HG02973 (cell line): ENCODE measurements at regions not wholly inside any gene's neighbourhood (a gene's known extent, or its start where the extent isn't known, plus 50 kb on each side); places are given as distances from the start of the nearest gene placed in this dataset.

Experiments
- ATAC-seq: cut with Tn5 transposase; IDR thresholded peaks from one replicate; pipeline ENCODE4 v1.9.1; 2021; ENCODE audit warnings: moderate library complexity; ENCODE audit not compliant: unreplicated experiment

DNA sequence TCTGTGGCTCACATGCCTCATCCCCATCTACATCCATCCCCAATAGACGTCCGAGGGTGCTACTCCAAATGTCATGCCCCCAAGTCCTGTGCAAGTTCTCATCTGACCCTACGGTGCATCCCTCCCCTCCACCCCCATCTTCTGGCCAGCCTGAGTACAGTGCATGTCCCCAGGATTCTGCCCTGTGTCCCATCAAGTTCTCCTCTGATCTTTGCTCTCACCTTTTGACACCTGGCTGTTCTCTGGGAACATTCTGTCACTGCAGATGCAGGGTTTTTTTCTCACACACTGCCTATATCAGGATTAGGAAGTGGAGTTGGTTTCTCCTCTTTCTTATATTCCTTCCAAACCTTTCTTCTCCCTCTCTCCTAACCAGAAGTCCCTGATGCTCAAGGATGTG, 377.2 kb downstream of the GADD45G start:
- no peak for ATAC-seq

- ATAC-seq: no peak
These were observed 378.6 kb downstream of the GADD45G start for GRCh38 chr9:89983411-89983810.

GRCh38 chr9:89984214-89984613, 379.4 kb downstream of the GADD45G start:
- no peak for ATAC-seq

DNA sequence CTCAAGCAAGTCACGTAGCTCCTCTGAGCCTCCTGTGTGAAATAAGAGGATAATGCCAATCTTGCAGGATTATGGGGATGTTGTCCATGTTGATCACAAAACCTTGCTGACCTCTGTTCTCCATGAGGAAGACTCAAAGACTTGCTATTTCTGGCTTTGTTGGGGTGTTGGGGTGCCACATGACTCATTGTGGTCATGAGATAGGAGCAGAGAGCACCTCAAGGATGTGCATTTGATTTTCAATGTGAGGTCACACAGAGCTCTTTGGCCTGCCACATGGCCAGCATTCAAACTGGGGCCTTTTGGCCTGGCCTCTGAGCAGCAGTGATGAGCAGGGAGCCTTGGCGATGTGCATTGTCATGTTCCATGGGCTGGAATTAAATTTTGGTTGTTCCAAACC, 380.3 kb downstream of the GADD45G start:
- ATAC-seq: no peak

- ATAC-seq: no peak
These were observed 381.4 kb downstream of the GADD45G start for GRCh38 chr9:89986190-89986589.

- no peak for ATAC-seq
These were observed 383.6 kb downstream of the GADD45G start for GRCh38 chr9:89988458-89988857.

- ATAC-seq: no peak
These were observed 386.5 kb downstream of the GADD45G start for GRCh38 chr9:89991204-89991790.

DNA sequence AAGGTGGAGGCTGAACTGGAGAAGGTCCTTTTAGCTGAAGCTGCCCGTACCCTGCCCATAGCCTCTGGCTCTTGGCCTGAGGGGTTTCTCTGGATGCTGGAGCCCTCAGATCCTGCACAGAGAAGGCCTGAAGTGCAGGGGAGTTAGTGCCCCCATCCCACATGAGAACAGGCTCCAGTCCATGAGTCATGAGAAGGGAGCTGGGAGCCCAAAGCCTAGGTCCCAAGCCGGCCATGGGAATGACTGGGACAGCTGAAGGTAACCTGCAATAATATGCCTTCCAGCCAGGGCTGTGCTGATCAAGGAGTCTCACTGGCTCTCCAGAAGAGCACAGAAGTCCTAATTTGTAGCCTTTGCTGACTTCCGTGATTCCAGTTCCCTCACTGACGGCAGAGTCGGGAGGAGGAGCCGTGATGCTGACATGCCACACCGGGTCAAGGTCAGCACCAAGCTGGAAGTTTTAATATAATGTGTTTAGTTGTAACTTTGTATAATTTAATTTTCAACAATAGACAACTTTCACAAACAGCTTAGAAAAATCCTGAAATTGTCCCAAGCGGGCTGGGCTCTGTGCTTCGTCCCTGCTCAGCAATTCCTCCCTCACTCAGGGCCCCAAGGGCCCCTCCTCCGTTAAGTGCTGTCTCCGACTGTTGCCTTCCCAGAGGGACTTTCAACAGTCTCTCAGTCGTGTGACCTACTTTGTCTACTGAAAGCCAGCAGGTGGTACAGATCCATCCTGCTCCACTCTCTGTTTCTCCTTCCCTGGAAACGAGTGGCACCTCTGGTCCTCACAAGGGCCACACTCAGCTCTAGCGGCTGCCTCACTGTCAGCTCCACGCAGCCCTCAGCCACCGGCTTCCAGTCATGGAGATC, 387.8 kb downstream of the GADD45G start:
- ATAC-seq: no peak

DNA sequence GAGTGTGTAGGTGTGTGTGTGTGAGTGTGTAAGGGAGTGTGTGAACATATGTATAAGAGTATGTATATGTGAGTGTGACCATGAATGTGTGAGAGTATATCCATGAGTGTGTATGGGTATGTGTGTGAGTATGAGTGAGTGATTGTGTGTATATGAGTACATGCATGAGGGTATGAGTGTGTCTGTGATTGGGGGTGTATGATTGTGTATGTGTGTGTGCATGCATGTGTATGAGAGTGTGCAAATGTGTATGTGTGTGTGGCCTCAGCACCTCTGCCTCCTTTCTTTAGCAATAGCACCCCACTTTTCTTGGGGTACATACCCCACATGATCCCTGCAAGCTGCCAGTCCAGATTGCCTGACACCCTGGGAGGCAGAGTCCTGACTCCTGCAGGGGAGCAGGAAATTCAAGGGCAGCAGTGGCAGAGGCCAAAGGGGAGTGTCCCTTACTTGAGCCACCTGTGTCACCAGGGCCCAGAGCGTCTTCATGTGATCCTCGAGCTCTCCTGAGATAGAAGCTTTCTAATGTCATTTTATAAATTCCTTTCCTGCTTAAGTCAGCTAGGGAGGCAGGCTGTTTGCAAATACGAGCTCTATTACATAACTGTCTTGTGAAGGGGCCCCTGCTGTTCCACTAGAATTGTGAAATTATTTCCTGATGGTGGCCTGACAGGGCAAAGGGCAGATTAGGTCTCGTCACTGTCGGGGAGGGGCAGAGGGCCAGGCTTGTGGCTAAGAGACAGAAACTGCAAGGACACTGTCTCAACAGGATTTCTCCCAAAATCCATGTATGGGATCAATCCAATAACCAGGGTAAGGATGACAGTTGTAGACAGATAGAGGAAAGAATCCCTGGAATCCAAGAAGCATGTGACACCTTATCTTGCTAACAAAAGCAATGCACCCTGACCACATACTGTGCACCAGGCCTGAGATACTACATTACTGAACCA, 389.1 kb downstream of the GADD45G start:
- no peak for ATAC-seq

GRCh38 chr9:89994988-89995613, 390.3 kb downstream of the GADD45G start:
- no peak for ATAC-seq

- no peak for ATAC-seq
These were observed 391.3 kb downstream of the GADD45G start for GRCh38 chr9:89996116-89996515.

DNA sequence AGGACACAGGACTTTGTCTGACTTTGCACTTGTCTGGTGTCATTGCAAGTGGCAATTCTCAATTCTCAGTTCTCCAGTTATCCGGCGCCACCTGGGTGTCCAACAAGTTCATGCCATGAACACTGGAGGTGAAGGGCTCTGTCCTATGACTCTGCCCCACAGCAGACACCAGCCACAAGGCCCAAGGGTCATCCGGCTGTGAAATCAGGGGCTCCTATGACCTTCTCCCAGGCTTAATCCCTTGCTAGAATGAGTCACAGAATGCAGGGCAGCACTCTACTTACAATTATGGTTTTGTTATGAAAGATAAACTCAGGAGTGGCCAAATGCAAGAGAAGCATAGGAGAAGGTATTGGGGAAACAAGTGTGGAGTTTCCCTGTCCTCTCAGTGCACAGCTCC, 392.0 kb downstream of the GADD45G start:
- no peak for ATAC-seq

- ATAC-seq: no peak
These were observed 393.8 kb downstream of the GADD45G start for GRCh38 chr9:89998633-89999032.

- no peak for ATAC-seq
These were observed 394.3 kb downstream of the GADD45G start for GRCh38 chr9:89999176-89999533.

DNA sequence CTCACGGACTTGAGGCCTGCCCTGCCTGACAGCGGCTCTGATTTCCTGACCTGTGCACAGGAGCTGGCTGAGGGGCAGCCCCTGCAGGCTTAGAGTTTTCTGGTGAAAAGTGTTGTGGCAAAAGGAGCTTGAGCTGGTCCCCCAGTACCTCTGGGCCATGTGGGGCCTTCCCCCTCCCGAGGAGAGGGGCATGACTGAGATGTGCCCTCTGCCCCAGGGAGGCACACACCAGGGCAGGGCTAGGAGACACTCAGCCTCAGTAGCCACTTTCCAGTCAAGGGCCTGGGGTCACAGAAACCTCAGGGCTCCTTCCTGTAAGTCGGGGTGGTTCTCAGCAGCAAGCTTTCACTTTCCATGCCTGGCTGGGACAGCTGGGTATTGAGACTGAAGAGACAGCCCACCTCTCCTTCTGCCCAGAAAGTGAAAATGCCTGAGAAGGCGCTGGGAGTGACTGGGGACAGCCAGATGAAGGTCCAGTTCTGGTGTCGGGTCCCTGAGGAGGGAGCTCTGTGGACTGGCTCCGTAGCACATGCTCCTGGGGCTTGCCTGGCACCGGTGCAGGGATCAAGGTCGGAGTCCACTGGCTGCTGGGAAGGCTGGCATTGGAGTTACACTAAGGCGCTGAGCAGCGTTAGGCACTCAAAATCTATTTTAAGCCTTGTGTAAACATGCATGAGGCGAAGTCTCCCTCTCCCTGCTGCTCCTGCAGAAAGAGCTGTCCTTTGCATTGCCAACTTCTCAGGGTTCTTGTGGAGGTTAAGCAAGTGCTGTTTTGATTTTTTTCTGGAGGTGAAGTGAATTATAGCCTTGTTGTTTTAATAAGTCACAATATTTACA, 394.9 kb downstream of the GADD45G start:
- peak; percentile 93 for ATAC-seq

DNA sequence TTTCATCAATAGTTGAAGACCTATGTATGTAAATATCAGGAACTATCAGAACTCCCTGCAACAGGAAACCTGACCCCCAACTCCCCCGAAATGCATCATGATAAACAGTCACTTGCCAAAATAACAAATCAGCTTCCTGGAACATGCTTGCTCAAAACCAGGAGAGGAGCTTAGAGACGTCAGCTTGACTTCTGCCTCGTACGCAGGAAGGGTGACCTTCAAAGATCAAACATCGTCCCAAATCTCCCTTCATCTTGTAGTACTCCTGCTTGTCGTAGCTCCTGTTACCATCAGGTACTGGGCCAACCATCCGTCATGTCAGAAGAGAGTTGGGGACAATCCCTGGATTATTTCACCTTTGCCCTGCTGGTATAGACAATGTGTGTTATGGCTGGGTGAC, 396.1 kb downstream of the GADD45G start:
- no peak for ATAC-seq

DNA sequence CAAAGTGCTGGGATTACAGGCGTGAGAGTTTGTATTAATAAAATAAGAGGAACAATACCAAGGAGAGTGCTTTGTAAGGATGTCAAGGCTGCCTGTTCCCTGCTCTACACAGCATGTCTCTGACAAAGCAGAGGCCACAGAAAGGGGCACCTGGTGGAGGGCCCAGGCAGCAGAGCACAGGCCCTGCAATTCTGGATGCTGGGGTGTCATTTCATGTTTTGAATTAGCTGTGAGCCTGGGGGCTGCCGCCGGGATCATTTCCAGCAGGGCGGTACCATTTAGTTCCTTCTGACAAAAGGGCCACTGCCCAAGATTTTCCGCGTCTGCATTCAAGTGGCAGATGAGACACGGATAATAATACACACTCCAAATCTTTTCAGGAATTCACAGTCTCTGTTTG, 396.9 kb downstream of the GADD45G start:
- ATAC-seq: no peak

GRCh38 chr9:90002397-90003271, 397.8 kb downstream of the GADD45G start:
- ATAC-seq: no peak

- ATAC-seq: no peak
These were observed 400.6 kb downstream of the GADD45G start for GRCh38 chr9:90005388-90005787.
